ENCODE measurements at regions not wholly inside any gene's neighbourhood (a gene's known extent, or its start where the extent isn't known, plus 50 kb on each side); places are given as distances from the start of the nearest gene placed in this dataset.

GRCh38 chr18:41216341-41217003, 738.6 kb upstream of the PIK3C3 start:
- intact Hi-C loops (cut with DNase I), result no loop called here
- TF ChIP-seq POLR2A (IDR thresholded peaks at IDR 0.05), result no peak
- TF ChIP-seq, protein P1, sequence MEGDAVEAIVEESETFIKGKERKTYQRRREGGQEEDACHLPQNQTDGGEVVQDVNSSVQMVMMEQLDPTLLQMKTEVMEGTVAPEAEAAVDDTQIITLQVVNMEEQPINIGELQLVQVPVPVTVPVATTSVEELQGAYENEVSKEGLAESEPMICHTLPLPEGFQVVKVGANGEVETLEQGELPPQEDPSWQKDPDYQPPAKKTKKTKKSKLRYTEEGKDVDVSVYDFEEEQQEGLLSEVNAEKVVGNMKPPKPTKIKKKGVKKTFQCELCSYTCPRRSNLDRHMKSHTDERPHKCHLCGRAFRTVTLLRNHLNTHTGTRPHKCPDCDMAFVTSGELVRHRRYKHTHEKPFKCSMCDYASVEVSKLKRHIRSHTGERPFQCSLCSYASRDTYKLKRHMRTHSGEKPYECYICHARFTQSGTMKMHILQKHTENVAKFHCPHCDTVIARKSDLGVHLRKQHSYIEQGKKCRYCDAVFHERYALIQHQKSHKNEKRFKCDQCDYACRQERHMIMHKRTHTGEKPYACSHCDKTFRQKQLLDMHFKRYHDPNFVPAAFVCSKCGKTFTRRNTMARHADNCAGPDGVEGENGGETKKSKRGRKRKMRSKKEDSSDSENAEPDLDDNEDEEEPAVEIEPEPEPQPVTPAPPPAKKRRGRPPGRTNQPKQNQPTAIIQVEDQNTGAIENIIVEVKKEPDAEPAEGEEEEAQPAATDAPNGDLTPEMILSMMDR (IDR thresholded peaks at IDR 0.05), result no peak
- 51% methylated on average over 4 of the region's 4 CpGs for WGBS (ENCODE audit: insufficient coverage, low coverage, low lambda C conversion rate, missing lambda C conversion rate)
- DNase-seq (no peak), ATAC-seq (no peak)
- Histone ChIP-seq H3K36me3 (no peaks in the 10 kb centered on the region), H3K27me3 (no peaks in the 10 kb centered on the region), H3K4me3 (no peak overlapping the region), H3K9me3 (no peaks in the 10 kb centered on the region), H3K27ac (no peak overlapping the region), H3K4me1 (no peaks in the 10 kb centered on the region)

- H3K27ac ChIP-seq, result no peak overlapping the region
- no peaks in the 10 kb centered on the region for H3K27me3 ChIP-seq
- DNase-seq (no peak), ATAC-seq (no peak)
- H3K36me3 ChIP-seq, result no peaks in the 10 kb centered on the region
- no peaks in the 10 kb centered on the region for H3K9me3 ChIP-seq
- intact Hi-C loops (cut with DNase I), result no loop called here
- TF ChIP-seq POLR2A (IDR thresholded peaks at IDR 0.05), result no peak
- no peak overlapping the region for H3K4me3 ChIP-seq
- no peaks in the 10 kb centered on the region for H3K4me1 ChIP-seq
- WGBS (ENCODE audit: insufficient coverage, low coverage, low lambda C conversion rate, missing lambda C conversion rate), result 40% methylated on average over 2 of the region's 2 CpGs
Observed at GRCh38 chr18:41207706-41208105, 747.3 kb upstream of the PIK3C3 start.

GRCh38 chr18:41206341-41206830, 748.6 kb upstream of the PIK3C3 start:
- no peaks in the 10 kb centered on the region for H3K36me3 ChIP-seq

GRCh38 chr18:41199212-41199611, 755.8 kb upstream of the PIK3C3 start:
- no peak overlapping the region for H3K4me3 ChIP-seq
- no peak overlapping the region for H3K27ac ChIP-seq
- DNase-seq (no peak), ATAC-seq (no peak)
- H3K4me1 ChIP-seq, result no peaks in the 10 kb centered on the region
- no peaks in the 10 kb centered on the region for H3K36me3 ChIP-seq
- intact Hi-C loops (cut with DNase I), result no loop called here
- no peaks in the 10 kb centered on the region for H3K27me3 ChIP-seq
- H3K9me3 ChIP-seq, result no peaks in the 10 kb centered on the region
- no peak for TF ChIP-seq POLR2A (IDR thresholded peaks at IDR 0.05)
- TF ChIP-seq, protein P1 (IDR thresholded peaks at IDR 0.05), result no peak

More at GRCh38 chr18:41206341-41206830, 748.6 kb upstream of the PIK3C3 start:
- intact Hi-C loops (cut with DNase I), result no loop called here
- H3K27me3 ChIP-seq, result no peaks in the 10 kb centered on the region
- no peak for DNase-seq
- no peak for TF ChIP-seq POLR2A (IDR thresholded peaks at IDR 0.05)
- TF ChIP-seq, protein P1 (IDR thresholded peaks at IDR 0.05), result no peak
- no peaks in the 10 kb centered on the region for H3K4me1 ChIP-seq
- H3K4me3 ChIP-seq, result no peak overlapping the region
- no peaks in the 10 kb centered on the region for H3K9me3 ChIP-seq
- no peak overlapping the region for H3K27ac ChIP-seq
- WGBS (ENCODE audit: insufficient coverage, low coverage, low lambda C conversion rate, missing lambda C conversion rate), result 55% methylated on average over 4 of the region's 4 CpGs
- no peak for ATAC-seq

GRCh38 chr18:41197967-41198366, 757.1 kb upstream of the PIK3C3 start:
- H3K9me3 ChIP-seq, result no peaks in the 10 kb centered on the region
- H3K27ac ChIP-seq, result no peak overlapping the region
- no peaks in the 10 kb centered on the region for H3K4me1 ChIP-seq
- DNase-seq (no peak), ATAC-seq (no peak)
- TF ChIP-seq POLR2A (IDR thresholded peaks at IDR 0.05), result no peak
- TF ChIP-seq, protein P1 (IDR thresholded peaks at IDR 0.05), result no peak
- intact Hi-C loops (cut with DNase I), result no loop called here
- no peaks in the 10 kb centered on the region for H3K27me3 ChIP-seq
- WGBS (ENCODE audit: insufficient coverage, low coverage, low lambda C conversion rate, missing lambda C conversion rate), result 37% methylated on average over 2 of the region's 2 CpGs
- H3K36me3 ChIP-seq, result no peaks in the 10 kb centered on the region
- no peak overlapping the region for H3K4me3 ChIP-seq
